ENCODE measurements at regions not wholly inside any gene's neighbourhood (a gene's known extent, or its start where the extent isn't known, plus 50 kb on each side); places are given as distances from the start of the nearest gene placed in this dataset.

GRCh38 chr6:21299216-21299615, 294.3 kb upstream of the SOX4 start:
- Mint-ChIP-seq H3K27me3 (peaks cover 14% of the 10 kb centered on the region), H3K27ac (no peak overlapping the region), H3K36me3 (ENCODE audit: low read depth) (no peaks in the 10 kb centered on the region), H3K4me1 (ENCODE audit: low read depth) (peaks cover 6% of the 10 kb centered on the region), H3K4me3 (no peak overlapping the region), H3K9me3 (no peaks in the 10 kb centered on the region)
- no peak for ATAC-seq
- intact Hi-C loops (cut with micrococcal nuclease), result no loop called here
- CTCF ChIA-PET, result no interaction called here
- POLR2A ChIA-PET, result no interaction called here
- no peak for TF ChIP-seq CTCF (IDR thresholded peaks at IDR 0.05)
- no peak for DNase-seq

DNA sequence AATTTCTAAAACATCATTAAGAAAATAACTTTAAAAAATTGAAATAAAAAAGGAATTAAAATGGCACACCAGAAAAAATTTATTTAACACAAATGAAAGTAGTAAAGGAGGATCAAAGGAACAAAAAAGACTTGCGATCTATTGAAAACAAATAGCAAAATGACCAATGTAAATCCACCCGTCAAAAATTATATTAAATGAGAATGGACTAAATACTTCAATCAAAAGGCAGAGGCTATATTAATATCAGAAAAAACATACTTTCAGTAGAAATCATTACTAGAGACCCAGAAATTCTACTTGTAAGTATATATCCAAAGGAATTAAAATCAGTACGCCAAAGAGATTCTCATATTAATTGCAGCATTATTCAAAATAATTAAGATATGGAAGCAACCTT, 293.1 kb upstream of the SOX4 start:
- no peaks in the 10 kb centered on the region for H3K36me3 Mint-ChIP-seq (ENCODE audit: low read depth)
- peaks cover 10% of the 10 kb centered on the region for H3K27me3 Mint-ChIP-seq
- H3K9me3 Mint-ChIP-seq, result no peaks in the 10 kb centered on the region
- no peak for TF ChIP-seq CTCF (IDR thresholded peaks at IDR 0.05)
- POLR2A ChIA-PET, result no interaction called here
- intact Hi-C loops (cut with micrococcal nuclease), result no loop called here
- no peak overlapping the region for H3K27ac Mint-ChIP-seq
- ATAC-seq, result no peak
- H3K4me3 Mint-ChIP-seq, result no peak overlapping the region
- peaks cover 6% of the 10 kb centered on the region for H3K4me1 Mint-ChIP-seq (ENCODE audit: low read depth)
- CTCF ChIA-PET, result no interaction called here
- no peak for DNase-seq

DNA sequence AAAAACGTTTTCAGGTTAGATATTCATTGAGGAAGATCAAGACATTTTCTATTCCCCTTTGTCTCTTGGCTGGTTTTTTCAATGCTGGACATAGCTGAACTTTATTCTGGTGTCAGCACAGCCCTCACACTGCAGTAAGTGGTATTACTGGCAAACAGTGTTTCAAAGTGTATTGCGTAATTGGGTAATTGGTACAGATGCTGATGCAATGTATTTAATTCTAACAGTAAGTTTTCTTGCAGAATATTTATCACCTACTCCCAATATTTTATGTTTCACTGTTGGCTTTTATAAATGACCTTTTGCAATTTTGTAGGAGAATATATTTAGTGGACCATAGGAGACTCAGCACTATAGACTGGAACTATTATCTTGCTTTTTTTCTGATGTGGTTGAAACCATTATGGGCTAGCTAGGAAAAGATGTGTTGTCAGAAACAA, 287.6 kb upstream of the SOX4 start:
- H3K4me3 Mint-ChIP-seq, result no peak overlapping the region
- intact Hi-C loops (cut with micrococcal nuclease), result no loop called here
- H3K36me3 Mint-ChIP-seq (ENCODE audit: low read depth), result no peaks in the 10 kb centered on the region
- POLR2A ChIA-PET, result no interaction called here
- H3K27me3 Mint-ChIP-seq, result peaks cover 2% of the 10 kb centered on the region
- CTCF ChIA-PET, result no interaction called here
- no peaks in the 10 kb centered on the region for H3K9me3 Mint-ChIP-seq
- no peak for TF ChIP-seq CTCF (IDR thresholded peaks at IDR 0.05)
- DNase-seq, result no peak
- no peak for ATAC-seq
- no peak overlapping the region for H3K27ac Mint-ChIP-seq
- no peaks in the 10 kb centered on the region for H3K4me1 Mint-ChIP-seq (ENCODE audit: low read depth)

- DNase-seq (no peak), ATAC-seq (no peak)
- CTCF ChIA-PET, result no interaction called here
- H3K4me3 Mint-ChIP-seq, result no peak overlapping the region
- H3K9me3 Mint-ChIP-seq, result no peaks in the 10 kb centered on the region
- no peak overlapping the region for H3K27ac Mint-ChIP-seq
- H3K4me1 Mint-ChIP-seq (ENCODE audit: low read depth), result no peaks in the 10 kb centered on the region
- intact Hi-C loops (cut with micrococcal nuclease), result no loop called here
- no peak for TF ChIP-seq CTCF (IDR thresholded peaks at IDR 0.05)
- no peaks in the 10 kb centered on the region for H3K36me3 Mint-ChIP-seq (ENCODE audit: low read depth)
- H3K27me3 Mint-ChIP-seq, result peaks cover 2% of the 10 kb centered on the region
- POLR2A ChIA-PET, result no interaction called here
These were observed 287.0 kb upstream of the SOX4 start for GRCh38 chr6:21306546-21306945.

DNA sequence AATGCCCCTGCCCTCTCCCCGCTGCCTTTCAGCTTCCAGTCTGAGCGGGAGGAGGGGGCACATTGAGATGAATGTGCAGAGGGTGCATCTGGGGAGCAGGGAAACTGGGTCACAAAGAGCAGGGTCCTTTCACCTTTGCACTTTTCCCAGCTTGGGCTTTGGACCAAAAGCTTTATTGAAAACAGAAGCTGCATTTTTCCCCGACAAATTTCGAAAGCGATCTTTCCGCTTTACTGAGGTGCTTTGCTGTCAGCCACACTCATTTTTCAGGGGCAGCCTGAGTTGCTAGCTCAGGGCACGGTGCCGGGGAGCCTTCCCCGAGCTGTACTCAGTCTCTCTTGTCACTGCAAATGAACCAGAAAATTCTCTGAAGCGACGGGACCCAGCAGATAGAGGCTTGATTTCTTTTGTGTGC, 283.7 kb upstream of the SOX4 start:
- ChIA-PET CTCF (no interaction called here), POLR2A (interaction anchor here (0.6 kb wide), 1 partner anchor 36 kb away, joined by 3 read pairs; no protein-coding TSS in a partner anchor)
- no peaks in the 10 kb centered on the region for H3K4me1 Mint-ChIP-seq (ENCODE audit: low read depth)
- peaks cover 2% of the 10 kb centered on the region for H3K27me3 Mint-ChIP-seq
- no peak for DNase-seq
- no peaks in the 10 kb centered on the region for H3K9me3 Mint-ChIP-seq
- no peak for ATAC-seq
- intact Hi-C loops (cut with micrococcal nuclease), result no loop called here
- no peak overlapping the region for H3K27ac Mint-ChIP-seq
- TF ChIP-seq CTCF (IDR thresholded peaks at IDR 0.05), result no peak
- H3K4me3 Mint-ChIP-seq, result no peak overlapping the region
- no peaks in the 10 kb centered on the region for H3K36me3 Mint-ChIP-seq (ENCODE audit: low read depth)
